H9 (cell line): ENCODE measurements at regions not wholly inside any gene's neighbourhood (a gene's known extent, or its start where the extent isn't known, plus 50 kb on each side); places are given as distances from the start of the nearest gene placed in this dataset.

Experiments
- DNase-seq: peaks from one replicate; pipeline ENCODE4 v3.0.0-alpha.2; 2017
- H2AFZ ChIP-seq: one replicate; pipeline ENCODE4 v1.6.1; 2013; ENCODE audit warnings: mild to moderate bottlenecking, low read length, control low read depth, moderate library complexity
- H2AK5ac ChIP-seq: 2 replicates; pipeline ENCODE4 v1.6.1; 2013; ENCODE audit warnings: low read length, control low read depth, mixed read lengths; ENCODE audit not compliant: insufficient read length
- H2BK120ac ChIP-seq: one replicate; pipeline ENCODE4 v1.6.1; 2013; ENCODE audit warnings: low read depth, mild to moderate bottlenecking, low read length, control low read depth, inconsistent platforms; ENCODE audit not compliant: poor library complexity, severe bottlenecking
- H2BK12ac ChIP-seq: 2 replicates; pipeline ENCODE4 v1.6.1; 2013; ENCODE audit warnings: low read length, control low read depth, mixed read lengths, low read depth; ENCODE audit not compliant: insufficient read length
- H2BK15ac ChIP-seq: 2 replicates; pipeline ENCODE4 v1.6.1; 2013; ENCODE audit warnings: low read depth, low read length, control low read depth
- H2BK20ac ChIP-seq: one replicate; pipeline ENCODE4 v1.6.1; 2013; ENCODE audit warnings: low read depth, mild to moderate bottlenecking, low read length, control low read depth, inconsistent platforms; ENCODE audit not compliant: poor library complexity, severe bottlenecking
- H2BK5ac ChIP-seq: 2 replicates; pipeline ENCODE4 v1.6.1; 2013; ENCODE audit warnings: low read length, control low read depth, mixed read lengths; ENCODE audit not compliant: insufficient read length
- H3K14ac ChIP-seq: 2 replicates; pipeline ENCODE4 v1.6.1; 2013; ENCODE audit warnings: low read length, control low read depth; ENCODE audit not compliant: insufficient read depth
- H3K18ac ChIP-seq: 2 replicates; pipeline ENCODE4 v1.6.1; 2013; ENCODE audit warnings: low read depth, mild to moderate bottlenecking, mixed read lengths, low read length, control low read depth; ENCODE audit not compliant: insufficient read length
- H3K23ac ChIP-seq: 2 replicates; pipeline ENCODE4 v1.6.1; 2013; ENCODE audit warnings: low read length, control low read depth, mixed read lengths, low read depth; ENCODE audit not compliant: insufficient read length
- H3K23me2 ChIP-seq: 2 replicates; pipeline ENCODE4 v1.6.1; 2013; ENCODE audit warnings: low read depth, mild to moderate bottlenecking, mixed read lengths, low read length, control low read depth; ENCODE audit not compliant: insufficient read length, poor library complexity, severe bottlenecking
- H3K27ac ChIP-seq: 2 replicates; pipeline ENCODE4 v1.5.1; 2013; ENCODE audit warnings: low read length, control low read depth, mixed read lengths, low read depth; ENCODE audit not compliant: insufficient read length
- H3K27me3 ChIP-seq: 2 replicates; pipeline ENCODE4 v1.6.1; 2013; ENCODE audit warnings: low read length, control low read depth, inconsistent platforms; ENCODE audit not compliant: insufficient read depth
- H3K4ac ChIP-seq: 2 replicates; pipeline ENCODE4 v1.6.1; 2013; ENCODE audit warnings: low read depth, mild to moderate bottlenecking, control low read depth, inconsistent platforms, low read length, moderate library complexity
- H3K4me1 ChIP-seq: 2 replicates; pipeline ENCODE4 v1.6.1; 2013; ENCODE audit warnings: low read length, control low read depth, inconsistent platforms; ENCODE audit not compliant: insufficient read depth
- H3K4me2 ChIP-seq: 2 replicates; pipeline ENCODE4 v1.6.1; 2013; ENCODE audit warnings: low read length, control low read depth, mixed read lengths; ENCODE audit not compliant: insufficient read length, insufficient read depth
- H3K56ac ChIP-seq: 2 replicates; pipeline ENCODE4 v1.6.1; 2013; ENCODE audit warnings: low read depth, mild to moderate bottlenecking, mixed read lengths, low read length, control low read depth; ENCODE audit not compliant: insufficient read length
- H3K79me1 ChIP-seq: 2 replicates; pipeline ENCODE4 v1.6.1; 2013; ENCODE audit warnings: low read depth, mild to moderate bottlenecking, moderate library complexity, low read length, control low read depth, inconsistent platforms; ENCODE audit not compliant: insufficient read depth, poor library complexity, severe bottlenecking
- H3K79me2 ChIP-seq: 2 replicates; pipeline ENCODE4 v1.6.1; 2013; ENCODE audit warnings: low read length, control low read depth, inconsistent platforms; ENCODE audit not compliant: insufficient read depth
- H3K9ac ChIP-seq: 2 replicates; pipeline ENCODE4 v1.6.1; 2013; ENCODE audit warnings: low read length, control low read depth, mixed read lengths; ENCODE audit not compliant: insufficient read length; ENCODE audit errors: extremely low read depth
- H3K9me3 ChIP-seq: one replicate; pipeline ENCODE4 v1.6.1; 2013; ENCODE audit warnings: low read depth, low read length, inconsistent platforms; ENCODE audit not compliant: control insufficient read depth
- H3T11ph ChIP-seq: one replicate; pipeline ENCODE4 v1.6.1; 2013; ENCODE audit warnings: mild to moderate bottlenecking, low read length, control low read depth, inconsistent platforms
- H4K20me1 ChIP-seq: one replicate; pipeline ENCODE4 v1.6.1; 2013; ENCODE audit not compliant: control insufficient read depth, insufficient read length, insufficient read depth
- H4K5ac ChIP-seq: 2 replicates; pipeline ENCODE4 v1.6.1; 2013; ENCODE audit warnings: low read depth, mild to moderate bottlenecking, mixed read lengths, low read length, control low read depth; ENCODE audit not compliant: insufficient read length
- H4K8ac ChIP-seq: replicated peaks from 2 replicates; pipeline ENCODE4 v1.6.1; 2013; ENCODE audit warnings: low read length, control low read depth, mixed read lengths, low read depth; ENCODE audit not compliant: insufficient read length
- H4K91ac ChIP-seq: 2 replicates; pipeline ENCODE4 v1.6.1; 2013; ENCODE audit warnings: low read depth, mild to moderate bottlenecking, moderate library complexity, mixed read lengths, low read length, control low read depth; ENCODE audit not compliant: insufficient read length
- H3K27ac Mint-ChIP-seq, 3 experiments: 2 replicates in 2 of 3; 3 replicates in 1 of 3; pipeline ENCODE4 v1.8.0; 2020 to 2021; ENCODE audit warnings: mixed read lengths in 3 of 3, mild to moderate bottlenecking in 1 of 3, moderate library complexity in 1 of 3
- H3K27me3 Mint-ChIP-seq: 2 replicates; pipeline ENCODE4 v1.8.0; 2021; ENCODE audit warnings: low read depth, mild to moderate bottlenecking, moderate library complexity, mixed read lengths
- H3K36me3 Mint-ChIP-seq, 3 experiments: 2 replicates in 2 of 3; 3 replicates in 1 of 3; pipeline ENCODE4 v1.8.0; 2020 to 2021; ENCODE audit warnings: low read depth in 3 of 3, mixed read lengths in 3 of 3; ENCODE audit not compliant: insufficient read depth in 1 of 3
- H3K4me1 Mint-ChIP-seq, 2 experiments: 2 replicates each; pipeline ENCODE4 v1.8.0; 2020; ENCODE audit warnings: mixed read lengths in 2 of 2
- H3K4me3 Mint-ChIP-seq, 2 experiments: 2 replicates in 1 of 2; 3 replicates in 1 of 2; pipeline ENCODE4 v1.8.0; 2020 to 2021; ENCODE audit warnings: mild to moderate bottlenecking in 2 of 2, mixed read lengths in 2 of 2, moderate library complexity in 1 of 2
- H3K9me3 Mint-ChIP-seq, 2 experiments: 2 replicates in 1 of 2; 3 replicates in 1 of 2; pipeline ENCODE4 v1.8.0; 2020; ENCODE audit warnings: mild to moderate bottlenecking in 2 of 2, mixed read lengths in 2 of 2, moderate library complexity in 1 of 2
- CTCF ChIP-seq: fragments of 200-600 bp; sonication (generic); conservative IDR thresholded peaks from 3 replicates; pipeline ENCODE4 v1.8.0; 2021; ENCODE audit warnings: antibody characterized with exemption, mild to moderate bottlenecking
- WGBS: extraction: QIAGEN DNeasy Blood & Tissue Kit; methylation state at CpG from one replicate; pipeline ENCODE4 v1.1.7; 2013; ENCODE audit warnings: missing lambda C conversion rate, low lambda C conversion rate, mixed read lengths; ENCODE audit not compliant: insufficient read length; ENCODE audit errors: extremely low coverage; 5-methylcytosine and 5-hydroxymethylcytosine counted together

GRCh38 chr10:5282137-5282536 lies 82.6 kb upstream of the UCN3 start:
- Mint-ChIP-seq H3K4me3 (no peak overlapping the region), H3K27ac (no peak overlapping the region), H3K4me1 (peaks cover 10 to 16% of the 10 kb centered on the region in 2 experiments), H3K9me3 (peaks cover 0 to 41% of the 10 kb centered on the region in 2 experiments; a peak in 2 of 5 replicates), H3K27me3 (peaks cover 2% of the 10 kb centered on the region; the same call in 1 of the 2 replicates), H3K36me3 (no peaks in the 10 kb centered on the region; a peak in 1 of 7 replicates)
- no peak for DNase-seq
- Histone ChIP-seq H3K9me3 (no peaks in the 10 kb centered on the region), H4K91ac (no peak overlapping the region), H2AK5ac (no peak overlapping the region), H2BK15ac (no peak overlapping the region), H3K23ac (no peak overlapping the region), H2BK120ac (no peak overlapping the region), H2BK12ac (no peak overlapping the region), H3K23me2 (no peaks in the 10 kb centered on the region), H3K18ac (no peak overlapping the region), H3K4me2 (no peak overlapping the region), H4K8ac (no peak overlapping the region), H3K79me2 (no peaks in the 10 kb centered on the region), H3K4ac (no peak overlapping the region), H4K20me1 (no peaks in the 10 kb centered on the region), H3T11ph (no peak overlapping the region), H4K5ac (no peak overlapping the region), H3K27me3 (no peaks in the 10 kb centered on the region), H3K56ac (no peak overlapping the region), H3K79me1 (no peaks in the 10 kb centered on the region), H3K27ac (no peak overlapping the region), H3K9ac (no peak overlapping the region), H3K14ac (no peak overlapping the region), H2BK20ac (no peak overlapping the region), H3K4me1 (peaks cover 7% of the 10 kb centered on the region; the same call in 1 of the 2 replicates), H2BK5ac (no peak overlapping the region), H2AFZ (no peak overlapping the region)
- WGBS = no CpG with 5 or more reads among the region's 2 CpGs
- TF ChIP-seq CTCF = no peak
